ENCODE measurements at regions not wholly inside any gene's neighbourhood (a gene's known extent, or its start where the extent isn't known, plus 50 kb on each side); places are given as distances from the start of the nearest gene placed in this dataset.

- TF ChIP-seq POLR2A (IDR thresholded peaks at IDR 0.05; ENCODE audit: borderline replicate concordance, extremely low read depth, insufficient read depth, insufficient read length), result no peak
- TF ChIP-seq, protein P1, sequence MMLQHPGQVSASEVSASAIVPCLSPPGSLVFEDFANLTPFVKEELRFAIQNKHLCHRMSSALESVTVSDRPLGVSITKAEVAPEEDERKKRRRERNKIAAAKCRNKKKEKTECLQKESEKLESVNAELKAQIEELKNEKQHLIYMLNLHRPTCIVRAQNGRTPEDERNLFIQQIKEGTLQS (IDR thresholded peaks at IDR 0.05), result no peak
- TF ChIP-seq, protein P2, sequence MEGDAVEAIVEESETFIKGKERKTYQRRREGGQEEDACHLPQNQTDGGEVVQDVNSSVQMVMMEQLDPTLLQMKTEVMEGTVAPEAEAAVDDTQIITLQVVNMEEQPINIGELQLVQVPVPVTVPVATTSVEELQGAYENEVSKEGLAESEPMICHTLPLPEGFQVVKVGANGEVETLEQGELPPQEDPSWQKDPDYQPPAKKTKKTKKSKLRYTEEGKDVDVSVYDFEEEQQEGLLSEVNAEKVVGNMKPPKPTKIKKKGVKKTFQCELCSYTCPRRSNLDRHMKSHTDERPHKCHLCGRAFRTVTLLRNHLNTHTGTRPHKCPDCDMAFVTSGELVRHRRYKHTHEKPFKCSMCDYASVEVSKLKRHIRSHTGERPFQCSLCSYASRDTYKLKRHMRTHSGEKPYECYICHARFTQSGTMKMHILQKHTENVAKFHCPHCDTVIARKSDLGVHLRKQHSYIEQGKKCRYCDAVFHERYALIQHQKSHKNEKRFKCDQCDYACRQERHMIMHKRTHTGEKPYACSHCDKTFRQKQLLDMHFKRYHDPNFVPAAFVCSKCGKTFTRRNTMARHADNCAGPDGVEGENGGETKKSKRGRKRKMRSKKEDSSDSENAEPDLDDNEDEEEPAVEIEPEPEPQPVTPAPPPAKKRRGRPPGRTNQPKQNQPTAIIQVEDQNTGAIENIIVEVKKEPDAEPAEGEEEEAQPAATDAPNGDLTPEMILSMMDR (IDR thresholded peaks at IDR 0.05 in 2 of 3, conservative IDR thresholded peaks at IDR 0.05 in 1 of 3; ENCODE audit: borderline replicate concordance in 1 of 3, insufficient read depth in 1 of 3, low read depth in 2 of 3, low read length in 2 of 3), result no peak
- TF ChIP-seq, protein P3, sequence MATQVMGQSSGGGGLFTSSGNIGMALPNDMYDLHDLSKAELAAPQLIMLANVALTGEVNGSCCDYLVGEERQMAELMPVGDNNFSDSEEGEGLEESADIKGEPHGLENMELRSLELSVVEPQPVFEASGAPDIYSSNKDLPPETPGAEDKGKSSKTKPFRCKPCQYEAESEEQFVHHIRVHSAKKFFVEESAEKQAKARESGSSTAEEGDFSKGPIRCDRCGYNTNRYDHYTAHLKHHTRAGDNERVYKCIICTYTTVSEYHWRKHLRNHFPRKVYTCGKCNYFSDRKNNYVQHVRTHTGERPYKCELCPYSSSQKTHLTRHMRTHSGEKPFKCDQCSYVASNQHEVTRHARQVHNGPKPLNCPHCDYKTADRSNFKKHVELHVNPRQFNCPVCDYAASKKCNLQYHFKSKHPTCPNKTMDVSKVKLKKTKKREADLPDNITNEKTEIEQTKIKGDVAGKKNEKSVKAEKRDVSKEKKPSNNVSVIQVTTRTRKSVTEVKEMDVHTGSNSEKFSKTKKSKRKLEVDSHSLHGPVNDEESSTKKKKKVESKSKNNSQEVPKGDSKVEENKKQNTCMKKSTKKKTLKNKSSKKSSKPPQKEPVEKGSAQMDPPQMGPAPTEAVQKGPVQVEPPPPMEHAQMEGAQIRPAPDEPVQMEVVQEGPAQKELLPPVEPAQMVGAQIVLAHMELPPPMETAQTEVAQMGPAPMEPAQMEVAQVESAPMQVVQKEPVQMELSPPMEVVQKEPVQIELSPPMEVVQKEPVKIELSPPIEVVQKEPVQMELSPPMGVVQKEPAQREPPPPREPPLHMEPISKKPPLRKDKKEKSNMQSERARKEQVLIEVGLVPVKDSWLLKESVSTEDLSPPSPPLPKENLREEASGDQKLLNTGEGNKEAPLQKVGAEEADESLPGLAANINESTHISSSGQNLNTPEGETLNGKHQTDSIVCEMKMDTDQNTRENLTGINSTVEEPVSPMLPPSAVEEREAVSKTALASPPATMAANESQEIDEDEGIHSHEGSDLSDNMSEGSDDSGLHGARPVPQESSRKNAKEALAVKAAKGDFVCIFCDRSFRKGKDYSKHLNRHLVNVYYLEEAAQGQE (IDR thresholded peaks at IDR 0.05; ENCODE audit: low read depth), result no peak
- TF ChIP-seq, protein P4, sequence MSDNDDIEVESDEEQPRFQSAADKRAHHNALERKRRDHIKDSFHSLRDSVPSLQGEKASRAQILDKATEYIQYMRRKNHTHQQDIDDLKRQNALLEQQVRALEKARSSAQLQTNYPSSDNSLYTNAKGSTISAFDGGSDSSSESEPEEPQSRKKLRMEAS (IDR thresholded peaks at IDR 0.05), result no peak
- TF ChIP-seq EZH2 (IDR thresholded peaks at IDR 0.05), result no peak
- TF ChIP-seq JUND (IDR thresholded peaks at IDR 0.05), result no peak
Observed at GRCh38 chr12:67592228-67593011, 56.1 kb upstream of the DYRK2 start.
